K562 (cell line): ENCODE measurements at regions not wholly inside any gene's neighbourhood (a gene's known extent, or its start where the extent isn't known, plus 50 kb on each side); places are given as distances from the start of the nearest gene placed in this dataset.

Experiments used
- ATAC-seq: fragments of 200-7000 bp; cut with Tn5 transposase; 3 replicates; pipeline ENCODE4 v1.9.1; 2020; ENCODE audit warnings: moderate library complexity
- BruUV-seq: library from RNA; stranded (reverse); fragments of 400-500 nt; replicated peaks from 2 replicates; lab custom pipeline; 2021; lab: Mats Ljungman, UMichigan
- CTCF ChIA-PET: fragments of 300-600 bp; formaldehyde crosslinking; extraction: SDS; loops from one replicate; lab custom pipeline; 2021; ENCODE audit warnings: low intra/inter-chr PET ratio; lab: Yijun Ruan, JAX
- POLR2A ChIA-PET: fragments of 300-600, 350-650 bp; sonication (Branson Sonifier 250); formaldehyde crosslinking; extraction: SDS; loops from one replicate; lab custom pipeline; 2021; ENCODE audit warnings: antibody characterized with exemption, inconsistent platforms; lab: Yijun Ruan, JAX
- DNase-seq, 4 experiments: peaks; one replicate each; pipeline versions ENCODE4 v3.0.0 to v3.0.0-alpha.2; 2011 to 2018; ENCODE audit warnings: low spot score in 3 of 4, mixed read lengths in 3 of 4; ENCODE audit errors: extremely low read depth in 1 of 4
- FAIRE-seq: peaks from 2 replicates; lab custom pipeline; 2011; peaks lifted over from hg19 to GRCh38; lab: Jason Lieb, UNC
- H2AFZ ChIP-seq: 2 replicates; pipeline ENCODE4 v1.6.0; 2011; ENCODE audit warnings: low read depth, low read length, control low read depth, inconsistent platforms
- H3K27ac ChIP-seq: fragments of 200-600 bp; 3 replicates; pipeline ENCODE4 v1.8.0; 2011; ENCODE audit warnings: low read depth, mild to moderate bottlenecking, control low read depth, inconsistent platforms, low read length, moderate library complexity, mixed read lengths; ENCODE audit errors: extremely low read depth
- H3K27me3 ChIP-seq, 2 experiments: fragments of 300-600 bp in 1 of 2; 2 replicates in 1 of 2; 3 replicates in 1 of 2; pipeline versions ENCODE4 v1.6.0 to v1.8.0; 2011; ENCODE audit warnings: inconsistent platforms in 2 of 2, low read length in 2 of 2, mild to moderate bottlenecking in 1 of 2, mixed read lengths in 1 of 2, moderate library complexity in 1 of 2; ENCODE audit not compliant: control insufficient read depth in 2 of 2, insufficient read depth in 2 of 2
- H3K36me3 ChIP-seq: fragments of 300-600 bp; 3 replicates; pipeline ENCODE4 v1.8.0; 2011; ENCODE audit warnings: mild to moderate bottlenecking, low read length, inconsistent platforms; ENCODE audit not compliant: control insufficient read depth, insufficient read depth
- H3K4me1 ChIP-seq, 2 experiments: fragments of 200-600 bp in 1 of 2; replicated peaks in 1 of 2; 2 replicates in 1 of 2; 3 replicates in 1 of 2; pipeline versions ENCODE4 v1.5.1 to v1.8.0; 2011; ENCODE audit warnings: inconsistent platforms in 2 of 2, low read length in 2 of 2, mild to moderate bottlenecking in 1 of 2, mixed read lengths in 1 of 2, moderate library complexity in 1 of 2; ENCODE audit not compliant: control insufficient read depth in 2 of 2, insufficient read depth in 2 of 2
- H3K4me2 ChIP-seq: 2 replicates; pipeline ENCODE4 v1.6.1; 2011; ENCODE audit warnings: low read length, control low read depth, inconsistent platforms, mixed read lengths; ENCODE audit not compliant: insufficient read depth
- H3K4me3 ChIP-seq: fragments of 200-600 bp; sonication (generic), shearing (Covaris generic); 2 replicates; pipeline ENCODE4 v1.5.1; 2016; ENCODE audit warnings: control low read depth, inconsistent platforms
- H3K79me2 ChIP-seq: fragments of 200-600 bp; 3 replicates; pipeline ENCODE4 v1.8.0; 2011; ENCODE audit warnings: low read length, inconsistent platforms; ENCODE audit not compliant: control insufficient read depth, insufficient read depth
- H3K9ac ChIP-seq, 2 experiments: 2 replicates each; pipeline versions ENCODE4 v1.6.0 to v1.6.1; 2011; ENCODE audit warnings: low read depth in 2 of 2, low read length in 2 of 2, control low read depth in 1 of 2, inconsistent platforms in 1 of 2, mild to moderate bottlenecking in 1 of 2, mixed read lengths in 1 of 2; ENCODE audit not compliant: insufficient read depth in 1 of 2
- H3K9me1 ChIP-seq: one replicate; pipeline ENCODE4 v1.6.0; 2011; ENCODE audit warnings: inconsistent platforms, mild to moderate bottlenecking, low read length, moderate library complexity; ENCODE audit not compliant: control insufficient read depth, insufficient read depth
- H3K9me3 ChIP-seq: replicated peaks from 2 replicates; pipeline ENCODE4 v1.5.1; 2011; ENCODE audit warnings: low read depth, low read length, inconsistent platforms; ENCODE audit not compliant: control insufficient read depth, insufficient read depth
- H4K20me1 ChIP-seq: replicated peaks from 2 replicates; pipeline ENCODE4 v1.6.1; 2011; ENCODE audit warnings: low read length, inconsistent platforms, mixed read lengths; ENCODE audit not compliant: control insufficient read depth, insufficient read depth
- ASH1L ChIP-seq: fragments of 450-650 bp; IDR thresholded peaks from 2 replicates; pipeline ENCODE4 v1.6.1; 2018; ENCODE audit warnings: borderline replicate concordance, mild to moderate bottlenecking, low read depth; ENCODE audit not compliant: partially characterized antibody
- CEBPB ChIP-seq: fragments of 450-650 bp; IDR thresholded peaks from 2 replicates; pipeline ENCODE4 v1.6.1; 2016; ENCODE audit warnings: missing genetic modification characterization, missing compliant biosample characterization
- NR2C1 ChIP-seq, 2 experiments: fragments of 450-650 bp; IDR thresholded peaks; 2 replicates each; pipeline ENCODE4 v1.6.1; 2017; ENCODE audit warnings: mild to moderate bottlenecking in 2 of 2, antibody characterized with exemption in 1 of 2, inconsistent platforms in 1 of 2, missing compliant biosample characterization in 1 of 2, missing genetic modification characterization in 1 of 2
- PTTG1 ChIP-seq: fragments of 450-650 bp; IDR thresholded peaks from 2 replicates; pipeline ENCODE4 v1.6.1; 2016; ENCODE audit warnings: low read depth, mild to moderate bottlenecking, missing genetic modification characterization, missing compliant biosample characterization
- RAD51 ChIP-seq: fragments of 450-650 bp; IDR thresholded peaks from 2 replicates; pipeline ENCODE4 v1.7.1; 2016; ENCODE audit warnings: low read depth, mild to moderate bottlenecking, borderline replicate concordance
- SRSF1 ChIP-seq: fragments of 200-400 bp; formaldehyde crosslinking; IDR thresholded peaks from 2 replicates; pipeline ENCODE4 v1.6.1; 2017; ENCODE audit warnings: mild to moderate bottlenecking, low read depth, low read length, moderate library complexity
- TFAM ChIP-seq: fragments of 250-450 bp; sonication (Bioruptor Pico); conservative IDR thresholded peaks from 2 replicates; pipeline ENCODE4 v1.5.0; 2021; ENCODE audit warnings: mild to moderate bottlenecking, moderate library complexity
- WHSC1 ChIP-seq: IDR thresholded peaks from one replicate; pipeline ENCODE4 v1.6.1; 2012; ENCODE audit warnings: low read length, control low read depth, inconsistent platforms
- ZNF445 ChIP-seq: fragments of 250-450 bp; sonication (Bioruptor Pico); IDR thresholded peaks from 2 replicates; pipeline ENCODE4 v1.4.0; 2020; ENCODE audit warnings: low read depth, mild to moderate bottlenecking, moderate library complexity
- ZNF644 ChIP-seq: fragments of 200-800 bp; sonication (Bioruptor generic); IDR thresholded peaks from 2 replicates; pipeline ENCODE4 v1.6.1; 2016; ENCODE audit warnings: low read depth, missing genetic modification characterization, missing compliant biosample characterization
- WGBS: fragments of 100-300 bp; shearing (Covaris generic); methylation state at CpG from one replicate; pipeline ENCODE4 v1.1.6; 2016; ENCODE audit warnings: low coverage, mixed read lengths; ENCODE audit not compliant: insufficient coverage; ENCODE audit errors: missing lambda C conversion rate; 5-methylcytosine and 5-hydroxymethylcytosine counted together
- in situ Hi-C: fragments of 300-500 bp; cut with MboI; formaldehyde crosslinking; loops from 4 replicates; pipeline ENCODE4 v1.15.0; 2018; ENCODE audit warnings: inconsistent platforms, mixed read lengths
- intact Hi-C: fragments of 100-400 bp; cut with micrococcal nuclease; formaldehyde crosslinking; loops from 2 replicates; pipeline ENCODE4 v1.14.2; 2022
- TF ChIP-seq, protein P1 (sequence below): fragments of 450-650 bp; IDR thresholded peaks from 2 replicates; pipeline ENCODE4 v1.6.1; 2016; ENCODE audit warnings: low read depth, mild to moderate bottlenecking, moderate library complexity
- TF ChIP-seq, protein P2 (sequence below), 2 experiments: IDR thresholded peaks in 1 of 2; conservative IDR thresholded peaks in 1 of 2; 2 replicates each; pipeline ENCODE4 v1.6.1; 2016; ENCODE audit warnings: low read depth in 2 of 2, mild to moderate bottlenecking in 1 of 2, missing compliant biosample characterization in 1 of 2, missing genetic modification characterization in 1 of 2, moderate library complexity in 1 of 2

DNA sequence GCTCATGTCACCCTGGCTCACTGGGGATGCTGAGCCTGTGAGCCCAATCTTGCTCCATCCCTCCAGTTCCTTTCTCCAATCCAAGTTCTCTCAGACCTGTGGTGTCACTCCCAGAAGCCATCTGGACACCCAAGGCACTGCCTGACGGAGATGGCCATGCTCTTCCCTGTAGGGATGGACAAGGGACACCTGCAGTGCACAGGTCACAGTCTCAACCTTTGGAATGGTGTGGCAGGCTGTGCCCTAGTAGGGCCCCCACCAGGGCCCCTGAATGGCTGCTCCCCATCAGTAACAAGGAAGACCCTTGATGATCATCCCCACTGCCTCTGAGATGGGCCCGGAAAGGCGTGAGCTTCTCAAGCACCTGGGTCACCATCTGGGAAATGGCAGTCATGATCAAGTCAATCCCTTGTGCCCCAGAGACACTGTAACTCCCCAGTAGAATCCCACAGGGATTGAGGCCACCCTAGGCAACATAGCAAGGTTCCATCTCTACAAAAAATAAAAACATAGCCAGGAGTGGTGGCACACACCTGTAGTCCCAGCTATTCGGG lies 822.5 kb downstream of the KCNJ18 start:
- DNase-seq (no peak), FAIRE-seq (no peak), ATAC-seq (no peak)
- in situ Hi-C loops, result no loop called here
- CTCF ChIA-PET, result interaction anchor here (0.5 kb wide), 1 partner anchor 30 kb away, joined by 3 read pairs; no protein-coding TSS in a partner anchor
- Histone ChIP-seq H3K79me2 (no peaks in the 10 kb centered on the region), H4K20me1 (no peaks in the 10 kb centered on the region), H3K9ac (no peak overlapping the region), H3K4me2 (no peak overlapping the region), H3K27ac (no peak overlapping the region), H3K4me1 (peaks cover 0 to 7% of the 10 kb centered on the region in 2 experiments; a peak in 3 of 5 replicates), H2AFZ (no peak overlapping the region), H3K36me3 (no peaks in the 10 kb centered on the region), H3K27me3 (no peaks in the 10 kb centered on the region), H3K4me3 (no peak overlapping the region), H3K9me3 (no peaks in the 10 kb centered on the region), H3K9me1 (no peaks in the 10 kb centered on the region)
- no TSS peak for BruUV-seq
- 6% methylated on average over 3 of the region's 4 CpGs for WGBS
- intact Hi-C loops, result loop anchor here (5.0 kb wide), 1 partner anchor 63 kb away; no protein-coding TSS in a partner anchor
- POLR2A ChIA-PET, result interaction anchor here (0.7 kb wide), 1 partner anchor 57 kb away, joined by 3 read pairs; no protein-coding TSS in a partner anchor
- TF ChIP-seq RAD51 (no peak), PTTG1 (no peak), ZNF644 (tag) (no peak), NR2C1 (IDR thresholded peaks at IDR 0.05) (no peak), NR2C1 (tag; IDR thresholded peaks at IDR 0.05) (no peak)

DNA sequence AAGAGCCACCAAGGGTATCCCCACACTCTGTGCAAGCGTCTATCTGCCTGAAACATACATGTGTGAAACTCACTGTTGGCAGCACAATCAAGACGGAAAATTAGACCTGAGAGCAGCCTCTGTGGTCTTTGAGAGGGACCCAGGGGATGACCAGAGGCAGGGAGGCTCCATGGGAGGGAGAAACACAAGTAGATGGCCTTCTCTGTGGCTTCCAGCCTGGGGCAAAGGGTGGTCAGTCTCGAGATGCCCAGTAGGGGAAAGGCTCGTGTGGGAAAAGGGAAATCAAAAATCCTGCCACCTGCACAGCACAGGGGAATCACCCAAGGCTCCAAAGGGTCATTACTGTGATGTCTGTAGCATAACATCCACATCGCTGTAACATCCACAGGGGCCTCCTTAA lies 823.3 kb downstream of the KCNJ18 start:
- FAIRE-seq (no peak), ATAC-seq (no peak), DNase-seq (no peak)
- no peaks in the 10 kb centered on the region for H3K27me3 ChIP-seq
- H3K4me2 ChIP-seq, result no peak overlapping the region
- H4K20me1 ChIP-seq, result no peaks in the 10 kb centered on the region
- H3K36me3 ChIP-seq, result no peaks in the 10 kb centered on the region
- no peak overlapping the region for H3K4me3 ChIP-seq
- intact Hi-C loops (loop anchor here (5.0 kb wide), 1 partner anchor 63 kb away; no protein-coding TSS in a partner anchor), in situ Hi-C loops (no loop called here)
- no peaks in the 10 kb centered on the region for H3K9me1 ChIP-seq
- H3K9me3 ChIP-seq, result no peaks in the 10 kb centered on the region
- 0% methylated on average over 4 of the region's 5 CpGs for WGBS
- no TSS peak for BruUV-seq
- POLR2A ChIA-PET, result no interaction called here
- no peak overlapping the region for H3K27ac ChIP-seq
- CTCF ChIA-PET, result interaction anchor here (0.5 kb wide), 1 partner anchor 31 kb away, joined by 3 read pairs; no protein-coding TSS in a partner anchor
- H2AFZ ChIP-seq, result no peak overlapping the region
- H3K79me2 ChIP-seq, result no peaks in the 10 kb centered on the region
- H3K9ac ChIP-seq, result no peak overlapping the region
- H3K4me1 ChIP-seq, result peaks cover 0 to 7% of the 10 kb centered on the region in 2 experiments; a peak in 3 of 5 replicates
- TF ChIP-seq ZNF445, result no peak
- TF ChIP-seq, protein P1, sequence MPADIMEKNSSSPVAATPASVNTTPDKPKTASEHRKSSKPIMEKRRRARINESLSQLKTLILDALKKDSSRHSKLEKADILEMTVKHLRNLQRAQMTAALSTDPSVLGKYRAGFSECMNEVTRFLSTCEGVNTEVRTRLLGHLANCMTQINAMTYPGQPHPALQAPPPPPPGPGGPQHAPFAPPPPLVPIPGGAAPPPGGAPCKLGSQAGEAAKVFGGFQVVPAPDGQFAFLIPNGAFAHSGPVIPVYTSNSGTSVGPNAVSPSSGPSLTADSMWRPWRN, result no peak
- no peak for TF ChIP-seq TFAM (CRISPR knock-in tag)
- TF ChIP-seq, protein P2, sequence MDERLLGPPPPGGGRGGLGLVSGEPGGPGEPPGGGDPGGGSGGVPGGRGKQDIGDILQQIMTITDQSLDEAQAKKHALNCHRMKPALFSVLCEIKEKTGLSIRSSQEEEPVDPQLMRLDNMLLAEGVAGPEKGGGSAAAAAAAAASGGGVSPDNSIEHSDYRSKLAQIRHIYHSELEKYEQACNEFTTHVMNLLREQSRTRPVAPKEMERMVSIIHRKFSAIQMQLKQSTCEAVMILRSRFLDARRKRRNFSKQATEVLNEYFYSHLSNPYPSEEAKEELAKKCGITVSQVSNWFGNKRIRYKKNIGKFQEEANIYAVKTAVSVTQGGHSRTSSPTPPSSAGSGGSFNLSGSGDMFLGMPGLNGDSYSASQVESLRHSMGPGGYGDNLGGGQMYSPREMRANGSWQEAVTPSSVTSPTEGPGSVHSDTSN (CRISPR knock-in tag; IDR thresholded peaks at IDR 0.05; ENCODE audit: low read depth), result no peak
- TF ChIP-seq, protein P2 (tag; conservative IDR thresholded peaks at IDR 0.05; ENCODE audit: low read depth), result no peak
- TF ChIP-seq ASH1L, result no peak
- no peak for TF ChIP-seq SRSF1
- no peak for TF ChIP-seq WHSC1
- no peak for TF ChIP-seq CEBPB (tag)
